Activated CD4-positive, alpha-beta T cell treated with anti-CD3 and anti-CD28 coated beads for 1 hour (primary cell): ENCODE measurements at regions not wholly inside any gene's neighbourhood (a gene's known extent, or its start where the extent isn't known, plus 50 kb on each side); places are given as distances from the start of the nearest gene placed in this dataset.
A peak's percentile ranks its signal among the peaks of the same experiment; 100 is the strongest.
"Not testable (repeated sequence)": the region's sequence is repeated elsewhere in the genome, so short reads cannot be mapped to it uniquely, and the experiment has no call there.

Experiments used
- DNase-seq: peaks from one replicate; pipeline ENCODE4 v3.0.0-alpha.2; 2020

GRCh38 chr4:183816882-183817509 lies 88.1 kb upstream of the STOX2 start:
- DNase-seq, result no peak

GRCh38 chr4:183818591-183818990 lies 86.5 kb upstream of the STOX2 start:
- not testable (repeated sequence) for DNase-seq

- DNase-seq, result no peak
Observed at GRCh38 chr4:183821076-183821853, 83.8 kb upstream of the STOX2 start.

- DNase-seq, result no peak
Observed at GRCh38 chr4:183823434-183823833, 81.7 kb upstream of the STOX2 start.

DNA sequence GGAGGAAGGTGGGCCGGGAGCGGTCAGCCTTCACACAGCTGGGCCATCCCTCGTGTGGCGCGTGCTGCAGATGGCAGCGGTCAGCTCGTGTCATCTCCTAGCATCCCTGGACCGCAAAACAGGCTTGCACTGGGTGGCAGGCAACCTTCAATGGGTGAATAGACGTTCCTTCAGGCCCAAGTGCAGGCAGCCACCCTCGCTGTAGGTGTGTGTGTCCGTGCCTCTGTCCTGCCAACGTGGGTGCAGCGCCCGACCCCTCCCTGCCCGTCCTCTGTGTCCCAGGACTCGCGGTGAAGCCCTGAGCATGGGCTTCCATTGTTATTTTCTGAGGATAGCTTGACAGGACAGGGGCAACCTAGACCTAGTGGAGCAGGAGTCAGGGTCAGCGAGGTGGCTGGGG lies 79.8 kb upstream of the STOX2 start:
- no peak for DNase-seq

DNA sequence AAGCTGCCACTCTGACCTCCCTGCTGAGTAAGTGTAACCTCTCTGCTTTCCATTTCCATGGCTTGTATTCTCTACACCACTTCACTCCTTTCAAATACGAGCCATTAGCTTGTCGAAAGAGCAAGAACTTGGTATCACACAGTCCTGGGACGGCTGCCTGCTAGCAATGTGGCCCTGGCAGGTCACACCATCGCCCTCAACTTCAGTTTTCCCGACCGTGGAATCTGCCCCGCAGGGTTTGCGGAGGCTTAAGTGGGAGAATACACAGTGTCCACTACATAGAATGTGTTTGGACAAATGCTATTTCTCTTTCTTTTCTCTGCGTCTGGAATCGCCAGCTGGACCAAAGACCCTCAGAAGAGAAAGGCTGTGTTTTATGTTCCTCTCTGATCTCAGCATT lies 78.6 kb upstream of the STOX2 start:
- no peak for DNase-seq

- DNase-seq, result no peak
Observed at GRCh38 chr4:183828125-183828524, 77.0 kb upstream of the STOX2 start.

DNA sequence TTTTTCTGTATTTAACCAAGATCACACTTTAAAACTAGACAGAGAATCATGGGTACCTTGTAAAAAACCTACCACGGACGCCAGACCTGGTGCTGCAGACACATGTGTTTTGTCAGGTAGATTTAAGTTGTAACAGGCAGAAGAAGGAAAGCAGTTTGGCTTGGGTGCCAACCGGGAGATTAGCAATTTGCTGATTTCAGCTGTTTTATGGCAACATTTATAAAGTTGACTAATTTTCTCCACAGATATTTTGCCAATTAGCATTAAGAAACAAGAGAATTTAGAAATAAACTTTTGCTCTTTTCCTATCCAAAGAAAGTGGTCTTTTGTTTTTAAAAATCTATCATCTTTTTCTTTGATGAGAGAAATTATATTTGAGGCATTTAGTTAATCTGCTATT lies 76.3 kb upstream of the STOX2 start:
- no peak for DNase-seq

DNA sequence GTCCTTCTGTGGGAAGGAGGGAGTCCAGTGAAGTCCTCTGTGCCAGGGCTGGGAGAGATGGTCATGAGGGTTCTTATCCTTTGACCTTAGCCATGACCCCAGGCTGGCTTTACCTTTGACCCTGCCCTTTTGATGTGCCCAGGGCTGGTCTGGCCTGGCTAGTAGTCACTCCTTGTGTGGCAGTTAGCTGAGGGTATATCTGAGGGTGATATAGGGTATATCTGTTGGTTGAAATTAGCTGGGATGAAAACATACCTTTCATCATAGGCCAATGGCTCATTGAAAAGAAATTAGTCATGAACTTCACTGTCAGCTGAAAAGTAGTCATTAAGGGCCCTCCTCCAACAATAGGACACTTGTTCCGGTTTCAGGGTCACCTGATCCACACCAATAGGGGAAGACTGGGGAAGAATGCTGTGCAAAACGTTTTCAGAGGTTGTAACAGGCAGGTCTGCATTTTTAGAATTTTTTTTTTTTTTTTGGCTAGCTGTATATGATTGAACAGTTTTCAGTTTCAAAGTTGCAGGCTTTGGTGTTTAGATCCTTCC lies 74.6 kb upstream of the STOX2 start:
- DNase-seq, result no peak

- DNase-seq, result no peak
Observed at GRCh38 chr4:183831026-183831446, 74.1 kb upstream of the STOX2 start.

- DNase-seq, result no peak
Observed at GRCh38 chr4:183831683-183832082, 73.4 kb upstream of the STOX2 start.

DNA sequence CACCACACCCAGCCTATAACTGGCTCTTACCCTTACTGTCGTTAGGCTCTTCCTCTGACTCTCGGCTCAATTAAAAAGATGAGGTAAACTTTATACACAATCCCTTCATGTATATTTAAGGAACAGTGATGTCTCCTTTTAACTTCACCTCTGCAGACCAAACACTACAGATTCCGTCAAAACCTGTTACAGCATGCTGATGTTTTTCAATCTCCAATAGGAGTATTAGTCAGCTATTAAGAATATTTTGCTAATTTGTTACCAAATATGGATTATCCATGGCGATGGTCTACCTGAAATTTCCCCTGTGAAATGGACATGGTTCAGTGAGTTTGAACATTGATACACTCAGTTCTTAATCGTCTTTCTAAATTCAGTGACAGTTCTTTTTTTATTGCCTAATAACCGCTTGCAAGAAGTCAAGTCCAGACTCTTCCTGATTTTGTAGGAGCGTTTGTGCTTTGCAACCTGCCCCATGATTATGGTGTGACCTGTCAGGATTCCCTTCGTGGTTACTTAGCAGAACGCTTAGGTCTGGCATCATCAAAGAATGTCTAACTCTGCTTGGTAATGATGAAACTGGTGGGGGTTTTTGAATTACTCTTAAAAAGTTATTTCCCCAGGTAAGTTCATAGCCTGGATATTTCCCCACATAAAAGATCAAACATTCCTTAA lies 72.2 kb upstream of the STOX2 start:
- no peak for DNase-seq

GRCh38 chr4:183834252-183834651 lies 70.9 kb upstream of the STOX2 start:
- DNase-seq, result no peak

DNA sequence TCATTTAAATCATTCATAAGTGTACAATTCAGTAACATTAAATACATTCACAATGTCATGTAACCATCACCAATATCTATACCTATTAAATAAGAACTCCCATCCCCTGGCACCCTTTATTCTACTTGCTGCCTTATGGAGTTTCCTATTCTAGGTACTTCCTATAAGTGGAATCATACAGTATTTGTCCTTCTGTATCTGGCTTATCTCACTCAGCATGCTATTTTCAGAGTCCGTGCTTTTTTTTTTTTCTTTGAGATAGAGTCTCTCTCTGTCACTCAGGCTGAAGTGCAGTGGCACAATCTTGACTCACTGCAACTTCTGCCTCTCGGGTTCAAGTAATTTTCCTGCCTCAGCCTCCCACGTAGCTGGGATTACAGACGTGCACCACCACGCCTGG lies 67.9 kb upstream of the STOX2 start:
- DNase-seq, result no peak

DNA sequence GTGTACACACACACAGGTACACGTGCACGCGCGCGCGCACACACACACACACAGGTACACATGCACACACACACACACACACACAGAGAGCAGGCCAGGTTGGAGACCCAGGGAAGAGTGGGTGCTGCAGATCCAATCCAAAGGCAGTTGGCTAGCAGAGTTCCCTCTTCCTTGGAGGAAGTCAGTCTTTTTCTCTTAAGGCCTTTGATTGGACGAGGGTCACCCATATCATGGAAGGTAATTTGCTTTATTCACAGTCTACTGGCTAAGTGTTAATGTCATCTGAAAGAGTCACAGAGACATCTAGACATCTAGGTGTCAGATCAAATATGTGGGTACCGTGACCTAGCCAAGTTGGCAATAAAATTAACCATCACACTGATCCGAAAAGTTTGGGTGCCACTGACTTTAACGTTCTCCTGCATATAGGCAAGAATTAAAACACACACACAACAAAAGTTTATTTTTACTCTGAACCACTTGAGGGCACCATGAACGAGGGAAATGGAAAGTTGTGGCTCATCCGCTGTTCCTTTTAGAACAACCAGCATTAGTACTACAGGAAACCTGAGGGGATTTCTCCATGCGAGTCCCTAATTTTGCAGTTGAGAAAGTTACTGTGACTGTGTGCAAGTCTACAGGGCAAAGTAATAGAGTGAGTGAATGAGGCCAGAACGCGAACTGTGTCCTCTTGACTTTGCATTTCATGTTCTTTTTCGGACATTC lies 66.0 kb upstream of the STOX2 start:
- DNase-seq, result no peak

DNA sequence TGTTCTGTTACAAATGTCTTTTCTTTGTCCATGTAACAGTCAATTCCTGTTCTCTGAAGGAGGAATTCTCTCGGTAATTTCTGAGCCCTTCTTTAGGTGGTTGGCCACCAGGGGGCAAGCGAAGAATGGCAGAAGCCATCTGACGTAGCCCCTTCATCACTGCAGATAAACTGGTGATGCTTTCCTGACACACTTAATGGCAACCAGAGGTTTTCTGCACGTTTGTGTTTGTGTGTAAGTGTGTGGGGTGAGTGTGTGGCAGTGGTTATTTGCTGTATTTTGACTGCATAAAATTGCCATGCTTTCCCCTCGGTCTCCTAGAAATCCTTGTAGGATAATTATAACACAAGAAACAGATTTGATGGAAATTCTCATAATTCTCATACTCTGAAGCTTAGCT lies 64.8 kb upstream of the STOX2 start:
- peak; percentile 32 for DNase-seq

DNA sequence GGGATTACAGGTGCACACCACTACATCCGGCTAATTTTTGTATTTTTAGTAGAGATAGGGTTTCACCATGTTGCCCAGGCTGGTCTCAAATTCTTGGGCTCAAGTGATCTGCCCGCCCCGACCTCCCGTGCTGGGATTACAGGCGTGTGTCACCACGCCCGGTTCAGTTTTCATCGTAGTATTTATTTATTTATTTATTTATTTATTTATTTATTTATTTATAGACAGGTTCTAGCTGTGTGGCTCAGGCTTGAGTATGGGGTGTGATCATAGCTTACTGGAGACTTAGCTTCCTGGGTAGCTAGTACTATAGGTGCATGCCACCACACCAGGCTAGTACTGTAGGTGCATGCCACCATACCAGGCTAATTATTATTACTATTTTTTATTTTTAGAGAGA lies 64.1 kb upstream of the STOX2 start:
- DNase-seq, result no peak

DNA sequence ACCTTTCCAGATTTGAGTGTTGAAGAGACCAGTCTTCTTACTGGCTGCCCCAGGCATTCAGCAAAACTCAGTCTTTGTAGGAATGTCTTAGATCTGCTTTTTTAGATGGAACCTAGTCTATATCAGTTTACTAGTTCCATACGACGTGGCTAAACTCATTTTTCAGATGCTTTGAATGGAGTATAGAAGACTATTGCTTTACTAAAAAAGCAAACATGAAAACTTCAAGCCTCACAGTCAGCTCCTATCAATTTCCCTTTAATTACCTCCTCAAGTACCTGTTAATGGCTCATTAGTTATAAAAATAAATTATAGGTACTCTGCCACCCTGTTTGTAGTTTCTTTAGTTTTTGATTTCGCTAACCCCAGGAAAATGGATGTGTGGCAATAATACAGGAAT lies 63.0 kb upstream of the STOX2 start:
- no peak for DNase-seq

DNA sequence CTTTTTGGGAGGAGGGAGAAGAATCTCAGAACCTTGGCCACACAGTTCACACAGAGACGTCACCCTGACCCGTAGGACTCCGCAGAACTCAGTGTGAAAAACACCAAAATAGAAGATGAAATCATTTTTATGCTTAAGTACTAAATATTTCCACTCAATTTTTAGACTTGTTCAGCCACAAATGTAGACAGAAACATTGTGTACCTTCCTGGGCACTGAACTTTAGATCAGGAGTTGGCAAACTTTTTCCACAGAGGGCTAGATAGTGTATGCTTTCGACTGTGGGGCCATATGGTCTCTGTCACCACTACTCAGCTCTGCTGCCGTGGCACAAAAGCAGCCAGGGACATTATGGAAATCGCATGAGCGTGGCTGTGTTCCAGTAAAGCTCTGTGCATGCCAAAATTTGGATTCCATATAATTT lies 61.8 kb upstream of the STOX2 start:
- no peak for DNase-seq

DNA sequence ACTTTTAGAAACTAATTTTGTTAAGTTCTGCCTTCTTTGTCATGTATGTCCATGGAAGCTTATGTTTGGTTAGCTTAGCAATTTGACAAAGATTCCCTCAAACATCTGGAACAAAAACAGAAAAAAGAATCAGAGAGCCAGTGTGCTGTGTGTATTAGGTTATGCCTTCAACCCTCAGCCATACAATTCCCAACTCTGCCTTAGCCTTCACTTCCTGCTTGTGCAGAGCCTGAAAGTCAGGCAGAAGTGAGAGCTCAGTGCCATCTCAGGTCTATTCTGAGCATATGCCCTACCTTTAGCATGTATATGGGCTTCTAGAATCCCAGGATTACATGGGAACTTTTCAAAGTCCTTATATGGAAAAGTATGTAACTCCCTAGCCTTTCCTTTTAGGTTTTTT lies 58.2 kb upstream of the STOX2 start:
- DNase-seq, result no peak

GRCh38 chr4:183848805-183849204 lies 56.3 kb upstream of the STOX2 start:
- DNase-seq, result no peak

DNA sequence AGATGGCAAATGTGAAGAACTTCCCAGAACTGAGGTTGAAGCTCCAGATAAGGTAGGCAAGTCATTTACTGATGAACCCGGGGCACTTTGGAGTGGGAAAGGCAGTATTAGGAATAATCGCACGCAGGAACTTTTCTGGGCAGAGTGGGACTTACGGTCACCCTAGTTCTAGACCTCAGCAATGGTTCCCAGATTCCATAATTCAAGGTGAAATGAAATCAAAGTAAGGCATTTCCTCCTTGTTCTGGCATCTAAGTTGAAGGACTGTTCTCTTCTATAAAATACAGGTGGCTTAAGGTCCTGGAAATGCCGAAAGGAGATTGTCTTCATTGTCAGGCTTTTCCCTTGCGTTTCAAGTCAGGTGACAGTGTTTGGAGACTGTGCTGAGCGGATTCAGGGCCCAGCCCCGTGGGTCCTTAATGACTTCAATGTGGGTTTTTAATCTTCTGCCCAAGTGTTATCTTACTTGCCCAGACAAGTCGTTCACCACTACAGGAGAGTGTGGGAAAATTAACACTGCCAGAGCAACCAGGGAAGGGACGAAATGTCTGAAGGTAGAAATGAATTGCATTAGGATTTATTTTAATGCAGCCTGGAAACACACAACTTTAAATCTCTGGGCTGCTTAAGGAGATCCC lies 52.1 kb upstream of the STOX2 start:
- DNase-seq, result no peak

DNA sequence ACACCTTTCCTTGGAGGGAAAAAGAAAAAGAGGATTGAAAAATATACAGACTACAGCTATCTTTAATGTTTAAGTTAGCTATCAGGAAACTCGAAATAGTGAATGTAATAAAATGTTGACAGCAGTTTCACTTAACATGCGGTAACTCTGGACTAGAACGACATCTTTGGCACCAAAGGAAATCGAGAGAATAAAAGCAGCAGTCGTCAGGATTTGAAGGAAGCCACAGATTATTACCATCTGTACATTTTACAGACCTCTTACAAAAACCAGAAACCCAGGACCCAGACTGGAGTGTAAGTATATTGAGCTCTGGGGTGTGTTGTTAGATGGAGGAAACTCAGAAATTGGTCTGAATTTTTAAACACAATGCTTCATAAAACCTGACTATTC lies 51.6 kb upstream of the STOX2 start:
- no peak for DNase-seq
